ENCODE measurements at regions not wholly inside any gene's neighbourhood (a gene's known extent, or its start where the extent isn't known, plus 50 kb on each side); places are given as distances from the start of the nearest gene placed in this dataset.

GRCh38 chr13:111961651-111962192 is 105.2 kb upstream of the SOX1 start:
- no peak for TF ChIP-seq POLR2A (IDR thresholded peaks at IDR 0.05; ENCODE audit: low read length)
- TF ChIP-seq, protein P1, sequence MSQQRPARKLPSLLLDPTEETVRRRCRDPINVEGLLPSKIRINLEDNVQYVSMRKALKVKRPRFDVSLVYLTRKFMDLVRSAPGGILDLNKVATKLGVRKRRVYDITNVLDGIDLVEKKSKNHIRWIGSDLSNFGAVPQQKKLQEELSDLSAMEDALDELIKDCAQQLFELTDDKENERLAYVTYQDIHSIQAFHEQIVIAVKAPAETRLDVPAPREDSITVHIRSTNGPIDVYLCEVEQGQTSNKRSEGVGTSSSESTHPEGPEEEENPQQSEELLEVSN (IDR thresholded peaks at IDR 0.05; ENCODE audit: borderline replicate concordance, low read depth): no peak
- TF ChIP-seq CTCF (IDR thresholded peaks at IDR 0.05): no peak
- no peak for TF ChIP-seq FOSB (CRISPR knock-in tag; IDR thresholded peaks at IDR 0.05)
- no peak for TF ChIP-seq EP300 (IDR thresholded peaks at IDR 0.05)
- TF ChIP-seq MAZ (IDR thresholded peaks at IDR 0.05; ENCODE audit: borderline replicate concordance, low read depth, low read length): no peak
- TF ChIP-seq HDAC2 (IDR thresholded peaks at IDR 0.05): no peak
- TF ChIP-seq, protein P2, sequence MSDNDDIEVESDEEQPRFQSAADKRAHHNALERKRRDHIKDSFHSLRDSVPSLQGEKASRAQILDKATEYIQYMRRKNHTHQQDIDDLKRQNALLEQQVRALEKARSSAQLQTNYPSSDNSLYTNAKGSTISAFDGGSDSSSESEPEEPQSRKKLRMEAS (IDR thresholded peaks at IDR 0.05): no peak
- TF ChIP-seq ZFP36 (IDR thresholded peaks at IDR 0.05; ENCODE audit: borderline replicate concordance, partially characterized antibody): no peak
- TF ChIP-seq, protein P3, sequence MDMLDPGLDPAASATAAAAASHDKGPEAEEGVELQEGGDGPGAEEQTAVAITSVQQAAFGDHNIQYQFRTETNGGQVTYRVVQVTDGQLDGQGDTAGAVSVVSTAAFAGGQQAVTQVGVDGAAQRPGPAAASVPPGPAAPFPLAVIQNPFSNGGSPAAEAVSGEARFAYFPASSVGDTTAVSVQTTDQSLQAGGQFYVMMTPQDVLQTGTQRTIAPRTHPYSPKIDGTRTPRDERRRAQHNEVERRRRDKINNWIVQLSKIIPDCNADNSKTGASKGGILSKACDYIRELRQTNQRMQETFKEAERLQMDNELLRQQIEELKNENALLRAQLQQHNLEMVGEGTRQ (IDR thresholded peaks at IDR 0.05): no peak
- TF ChIP-seq HEYL (CRISPR knock-in tag; IDR thresholded peaks at IDR 0.05): no peak
- no peak for TF ChIP-seq KDM1A (IDR thresholded peaks at IDR 0.05; ENCODE audit: low read depth)
- no peak for TF ChIP-seq HOXB13 (CRISPR knock-in tag; IDR thresholded peaks at IDR 0.05; ENCODE audit: low read depth)

Measured in A549 (cell line).